ENCODE measurements at regions not wholly inside any gene's neighbourhood (a gene's known extent, or its start where the extent isn't known, plus 50 kb on each side); places are given as distances from the start of the nearest gene placed in this dataset.

GRCh38 chr10:111452153-111452552 is 375.3 kb downstream of the ADRA2A start:
- DNase-seq = no peak
- no peak for TF ChIP-seq POLR2A (IDR thresholded peaks at IDR 0.05)
- no peak for TF ChIP-seq CTCF (IDR thresholded peaks at IDR 0.05)
- H3K27me3 ChIP-seq = no peaks in the 10 kb centered on the region

GRCh38 chr10:111455776-111456426 is 379.1 kb downstream of the ADRA2A start:
- H3K27me3 ChIP-seq = no peaks in the 10 kb centered on the region
- DNase-seq = no peak
- no peaks in the 10 kb centered on the region for H3K9me3 ChIP-seq
- intact Hi-C loops (cut with DNase I; ENCODE audit: low total_unique reads) = no loop called here
- H3K4me3 ChIP-seq = no peak overlapping the region
- no peaks in the 10 kb centered on the region for H3K4me1 ChIP-seq
- H3K36me3 ChIP-seq = no peaks in the 10 kb centered on the region
- TF ChIP-seq CTCF (IDR thresholded peaks at IDR 0.05) = no peak
- no peak for TF ChIP-seq POLR2A (IDR thresholded peaks at IDR 0.05)
- no peak overlapping the region for H3K27ac ChIP-seq

More at GRCh38 chr10:111452153-111452552, 375.3 kb downstream of the ADRA2A start:
- Histone ChIP-seq H3K4me3 (no peak overlapping the region), H3K36me3 (no peaks in the 10 kb centered on the region), H3K27ac (no peak overlapping the region), H3K9me3 (no peaks in the 10 kb centered on the region), H3K4me1 (no peaks in the 10 kb centered on the region)
- intact Hi-C loops (cut with DNase I; ENCODE audit: low total_unique reads) = no loop called here

- no peak overlapping the region for H3K4me3 ChIP-seq
- H3K36me3 ChIP-seq = no peaks in the 10 kb centered on the region
- no peaks in the 10 kb centered on the region for H3K4me1 ChIP-seq
- H3K9me3 ChIP-seq = no peaks in the 10 kb centered on the region
- no peak overlapping the region for H3K27ac ChIP-seq
- DNase-seq = no peak
- no peaks in the 10 kb centered on the region for H3K27me3 ChIP-seq
- no peak for TF ChIP-seq POLR2A (IDR thresholded peaks at IDR 0.05)
- TF ChIP-seq CTCF (IDR thresholded peaks at IDR 0.05) = no peak
- intact Hi-C loops (cut with DNase I; ENCODE audit: low total_unique reads) = no loop called here
Measured at GRCh38 chr10:111458256-111458655, 381.4 kb downstream of the ADRA2A start.

- H3K4me3 ChIP-seq = no peak overlapping the region
- intact Hi-C loops (cut with DNase I; ENCODE audit: low total_unique reads) = no loop called here
- H3K27me3 ChIP-seq = no peaks in the 10 kb centered on the region
- H3K27ac ChIP-seq = no peak overlapping the region
- no peak for TF ChIP-seq CTCF (IDR thresholded peaks at IDR 0.05)
- TF ChIP-seq POLR2A (IDR thresholded peaks at IDR 0.05) = no peak
- no peak for DNase-seq
- no peaks in the 10 kb centered on the region for H3K4me1 ChIP-seq
- no peaks in the 10 kb centered on the region for H3K9me3 ChIP-seq
- no peaks in the 10 kb centered on the region for H3K36me3 ChIP-seq
Measured at GRCh38 chr10:111459967-111460366, 383.1 kb downstream of the ADRA2A start.

- TF ChIP-seq CTCF (IDR thresholded peaks at IDR 0.05) = no peak
- DNase-seq = no peak
- Histone ChIP-seq H3K4me1 (no peaks in the 10 kb centered on the region), H3K36me3 (no peaks in the 10 kb centered on the region), H3K9me3 (no peaks in the 10 kb centered on the region), H3K4me3 (no peak overlapping the region), H3K27ac (no peak overlapping the region), H3K27me3 (no peaks in the 10 kb centered on the region)
- intact Hi-C loops (cut with DNase I; ENCODE audit: low total_unique reads) = no loop called here
Measured at GRCh38 chr10:111472445-111472844, 395.6 kb downstream of the ADRA2A start.
